HepG2 (cell line): ENCODE measurements at regions not wholly inside any gene's neighbourhood (a gene's known extent, or its start where the extent isn't known, plus 50 kb on each side); places are given as distances from the start of the nearest gene placed in this dataset.
A peak's percentile ranks its signal among the peaks of the same experiment; 100 is the strongest.

Source experiments
- ATAC-seq: fragments of 200-7000 bp; cut with Tn5 transposase; 3 replicates; pipeline ENCODE4 v1.9.1; 2020; ENCODE audit warnings: mild to moderate bottlenecking, moderate library complexity
- BruUV-seq: library from RNA; stranded (reverse); fragments of 400-500 nt; replicated peaks from 2 replicates; lab custom pipeline; 2021; lab: Mats Ljungman, UMichigan
- CTCF ChIA-PET: fragments of 300-600 bp; formaldehyde crosslinking; extraction: SDS; loops from one replicate; lab custom pipeline; 2021; ENCODE audit warnings: low total read pairs, inconsistent platforms, low intra/inter-chr PET ratio; lab: Yijun Ruan, JAX
- POLR2A ChIA-PET: fragments of 350-600 bp; sonication (Branson Sonifier 250); formaldehyde crosslinking; loops from one replicate; lab custom pipeline; 2020; ENCODE audit warnings: antibody characterized with exemption, inconsistent platforms; lab: Yijun Ruan, JAX
- DNase-seq: peaks from one replicate; pipeline ENCODE4 v3.0.0-alpha.2; 2015; ENCODE audit warnings: low spot score
- FAIRE-seq: peaks from 3 replicates; lab custom pipeline; 2011; peaks lifted over from hg19 to GRCh38; lab: Jason Lieb, UNC
- H2AFZ ChIP-seq: one replicate; pipeline ENCODE4 v1.6.1; 2011; ENCODE audit warnings: low read length, inconsistent platforms
- H3K27ac ChIP-seq: fragments of 300-600 bp; 3 replicates; pipeline ENCODE4 v1.8.0; 2011; ENCODE audit warnings: mixed run types, mild to moderate bottlenecking, mixed read lengths, low read length, inconsistent platforms; ENCODE audit not compliant: insufficient read depth; ENCODE audit errors: extremely low read length
- H3K27me3 ChIP-seq, 2 experiments: fragments of 200-600 bp in 1 of 2; 2 replicates in 1 of 2; 3 replicates in 1 of 2; pipeline versions ENCODE4 v1.6.0 to v1.8.0; 2011; ENCODE audit warnings: low read length in 2 of 2, mild to moderate bottlenecking in 2 of 2, moderate library complexity in 2 of 2, inconsistent platforms in 1 of 2; ENCODE audit not compliant: insufficient read depth in 2 of 2, control insufficient read depth in 1 of 2
- H3K36me3 ChIP-seq, 2 experiments: fragments of 200-600 bp in 1 of 2; replicated peaks in 1 of 2; 2 replicates in 1 of 2; 3 replicates in 1 of 2; pipeline versions ENCODE4 v1.5.1 to v1.8.0; 2011; ENCODE audit warnings: low read length in 2 of 2, inconsistent platforms in 1 of 2; ENCODE audit not compliant: insufficient read depth in 2 of 2, control insufficient read depth in 1 of 2
- H3K4me1 ChIP-seq: 2 replicates; pipeline ENCODE4 v1.5.1; 2012; ENCODE audit warnings: low read length, inconsistent platforms; ENCODE audit not compliant: insufficient read depth
- H3K4me2 ChIP-seq: 2 replicates; pipeline ENCODE4 v1.6.0; 2011; ENCODE audit warnings: low read depth, low read length, inconsistent platforms
- H3K4me3 ChIP-seq, 3 experiments: fragments of 200-600 bp in 1 of 3; sonication (generic), shearing (Covaris generic) in 1 of 3; replicated peaks in 1 of 3; 2 replicates each; pipeline ENCODE4 v1.5.1; 2011 to 2016; ENCODE audit warnings: low read length in 3 of 3, inconsistent platforms in 2 of 3, low read depth in 2 of 3, mild to moderate bottlenecking in 2 of 3, control low read depth in 1 of 3, mixed read lengths in 1 of 3; ENCODE audit not compliant: insufficient read depth in 1 of 3
- H3K79me2 ChIP-seq: one replicate; pipeline ENCODE4 v1.6.1; 2011; ENCODE audit warnings: low read length, inconsistent platforms; ENCODE audit not compliant: insufficient read depth
- H3K9ac ChIP-seq: 2 replicates; pipeline ENCODE4 v1.6.0; 2011; ENCODE audit warnings: mild to moderate bottlenecking, low read depth, low read length, inconsistent platforms; ENCODE audit not compliant: insufficient read depth
- H3K9me3 ChIP-seq: 2 replicates; pipeline ENCODE4 v1.5.1; 2012; ENCODE audit warnings: mild to moderate bottlenecking, low read length
- H4K20me1 ChIP-seq: 2 replicates; pipeline ENCODE4 v1.6.0; 2011; ENCODE audit warnings: inconsistent platforms, mild to moderate bottlenecking, low read length, moderate library complexity; ENCODE audit not compliant: insufficient read depth
- BCL3 ChIP-seq: sonication (generic); formaldehyde crosslinking; IDR thresholded peaks from 2 replicates; pipeline ENCODE4 v1.5.1; 2020; ENCODE audit warnings: mild to moderate bottlenecking, missing genetic modification reagents, moderate library complexity
- ELF1 ChIP-seq: sonication (generic); formaldehyde crosslinking; IDR thresholded peaks from 2 replicates; pipeline ENCODE4 v1.4.0; 2020; ENCODE audit warnings: missing genetic modification reagents
- HMGXB3 ChIP-seq: sonication (generic); formaldehyde crosslinking; IDR thresholded peaks from 2 replicates; pipeline ENCODE4 v1.4.0; 2020; ENCODE audit warnings: missing genetic modification reagents, borderline replicate concordance
- HOXA9 ChIP-seq: sonication (generic); formaldehyde crosslinking; IDR thresholded peaks from 2 replicates; pipeline ENCODE4 v1.8.1; 2022; ENCODE audit warnings: missing genetic modification reagents, mild to moderate bottlenecking, moderate library complexity, borderline replicate concordance
- KAT2B ChIP-seq: fragments of 150-350 bp; IDR thresholded peaks from 2 replicates; pipeline ENCODE4 v1.6.1; 2014; ENCODE audit warnings: low read depth, low read length, borderline replicate concordance
- ONECUT2 ChIP-seq: sonication (generic); formaldehyde crosslinking; IDR thresholded peaks from 2 replicates; pipeline ENCODE4 v1.4.0; 2020; ENCODE audit warnings: missing genetic modification reagents
- POLR2A ChIP-seq, 2 experiments: IDR thresholded peaks; 2 replicates each; pipeline ENCODE4 v1.6.1; 2011; ENCODE audit warnings: low read depth in 2 of 2, low read length in 2 of 2, mild to moderate bottlenecking in 1 of 2, moderate library complexity in 1 of 2; ENCODE audit not compliant: insufficient read depth in 1 of 2
- ZNF652 ChIP-seq: IDR thresholded peaks from 2 replicates; pipeline ENCODE4 v1.6.1; 2016; ENCODE audit warnings: low read depth, borderline replicate concordance
- WGBS: methylation state at CpG from one replicate; pipeline ENCODE4 v1.1.6; 2017; ENCODE audit warnings: low lambda C conversion rate; 5-methylcytosine and 5-hydroxymethylcytosine counted together
- in situ Hi-C: cut with HindIII; loops from 2 replicates; pipeline ENCODE4 v1.10.0; 2017; ENCODE audit warnings: low pct_unique_long_range_greater_than_20kb; ENCODE audit not compliant: extremely low pct_ligation_motif_present
- intact Hi-C: fragments of 100-400 bp; cut with micrococcal nuclease; formaldehyde crosslinking; loops from one replicate; pipeline ENCODE4 v1.10.0; 2022; ENCODE audit not compliant: unreplicated experiment
- TF ChIP-seq, protein P1 (sequence below): IDR thresholded peaks from 2 replicates; pipeline ENCODE4 v1.6.1; 2016; ENCODE audit warnings: missing compliant biosample characterization, missing genetic modification reagents, borderline replicate concordance

GRCh38 chr5:6013506-6013905 is 364.8 kb downstream of the MED10 start:
- H3K79me2 ChIP-seq, result no peaks in the 10 kb centered on the region
- in situ Hi-C loops, result no loop called here
- no peak for FAIRE-seq

GRCh38 chr5:6011199-6011598 is 367.1 kb downstream of the MED10 start:
- H3K9ac ChIP-seq, result no peak overlapping the region
- H3K4me3 ChIP-seq, result no peak overlapping the region
- no peaks in the 10 kb centered on the region for H3K36me3 ChIP-seq
- intact Hi-C loops (no loop called here), in situ Hi-C loops (no loop called here)
- H3K4me1 ChIP-seq, result peaks cover 5% of the 10 kb centered on the region; the same call in 1 of the 2 replicates
- WGBS, result 0% methylated on average over 1 of the region's 1 CpG
- no peak for DNase-seq
- FAIRE-seq, result no peak
- no TSS peak for BruUV-seq
- H3K79me2 ChIP-seq, result no peaks in the 10 kb centered on the region
- TF ChIP-seq HMGXB3 (CRISPR knock-in tag), result no peak
- TF ChIP-seq KAT2B, result no peak
- no peak for TF ChIP-seq ONECUT2 (CRISPR knock-in tag)
- TF ChIP-seq, protein P1, sequence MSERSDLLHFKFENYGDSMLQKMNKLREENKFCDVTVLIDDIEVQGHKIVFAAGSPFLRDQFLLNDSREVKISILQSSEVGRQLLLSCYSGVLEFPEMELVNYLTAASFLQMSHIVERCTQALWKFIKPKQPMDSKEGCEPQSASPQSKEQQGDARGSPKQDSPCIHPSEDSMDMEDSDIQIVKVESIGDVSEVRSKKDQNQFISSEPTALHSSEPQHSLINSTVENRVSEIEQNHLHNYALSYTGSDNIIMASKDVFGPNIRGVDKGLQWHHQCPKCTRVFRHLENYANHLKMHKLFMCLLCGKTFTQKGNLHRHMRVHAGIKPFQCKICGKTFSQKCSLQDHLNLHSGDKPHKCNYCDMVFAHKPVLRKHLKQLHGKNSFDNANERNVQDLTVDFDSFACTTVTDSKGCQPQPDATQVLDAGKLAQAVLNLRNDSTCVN (CRISPR knock-in tag), result no peak
- no peak for TF ChIP-seq BCL3 (CRISPR knock-in tag)
- TF ChIP-seq HOXA9 (CRISPR knock-in tag), result no peak
- no peak for TF ChIP-seq ELF1 (CRISPR knock-in tag)
- H3K4me2 ChIP-seq, result no peak overlapping the region
- H3K27ac ChIP-seq, result no peak overlapping the region
- ATAC-seq, result no peak
- ChIA-PET CTCF (no interaction called here), POLR2A (no interaction called here)
- H3K27me3 ChIP-seq, result no peaks in the 10 kb centered on the region; a peak in 1 of 5 replicates
- no peak overlapping the region for H2AFZ ChIP-seq
- H4K20me1 ChIP-seq, result no peaks in the 10 kb centered on the region
- peaks cover 5% of the 10 kb centered on the region; the same call in 1 of the 2 replicates for H3K9me3 ChIP-seq

More at GRCh38 chr5:6013506-6013905, 364.8 kb downstream of the MED10 start:
- Histone ChIP-seq H3K9ac (no peak overlapping the region), H3K4me3 (no peak overlapping the region), H3K4me1 (peaks cover 5% of the 10 kb centered on the region; the same call in 1 of the 2 replicates), H4K20me1 (no peaks in the 10 kb centered on the region), H3K4me2 (no peak overlapping the region), H3K27ac (no peak overlapping the region), H3K9me3 (peaks cover 5% of the 10 kb centered on the region; the same call in 1 of the 2 replicates), H3K36me3 (no peaks in the 10 kb centered on the region), H3K27me3 (no peaks in the 10 kb centered on the region), H2AFZ (no peak overlapping the region)
- TF ChIP-seq POLR2A (IDR thresholded peaks at IDR 0.05; ENCODE audit: insufficient read depth in 1 of 2, low read depth in 2 of 2, low read length in 2 of 2) (no peak), ZNF652 (CRISPR knock-in tag) (peak; percentile 42; the same call in 1 of the 2 replicates)
- ChIA-PET POLR2A (no interaction called here), CTCF (no interaction called here)
- 3% methylated on average over 2 of the region's 2 CpGs for WGBS
- DNase-seq (no peak), ATAC-seq (no peak)
- intact Hi-C loops, result no loop called here
- BruUV-seq, result no TSS peak
